Endothelial cell of umbilical vein (primary cell): ENCODE measurements at regions not wholly inside any gene's neighbourhood (a gene's known extent, or its start where the extent isn't known, plus 50 kb on each side); places are given as distances from the start of the nearest gene placed in this dataset.

Experiments
- BruUV-seq: library from RNA; stranded (reverse); fragments of 400-500 nt; replicated peaks from 2 replicates; lab custom pipeline; 2021; lab: Mats Ljungman, UMichigan
- CTCF ChIA-PET: fragments of 300-600, 350-600 bp; sonication (Branson Sonifier 250); formaldehyde crosslinking; loops from one replicate; lab custom pipeline; 2021; ENCODE audit warnings: antibody characterized with exemption, inconsistent platforms; lab: Charles Lee
- POLR2A ChIA-PET: fragments of 300-600, 350-600 bp; sonication (Branson Sonifier 250); formaldehyde crosslinking; loops from one replicate; lab custom pipeline; 2021; ENCODE audit warnings: antibody characterized with exemption, inconsistent platforms; lab: Charles Lee
- DNase-seq: peaks from one replicate; pipeline ENCODE4 v3.0.0-alpha.2; 2011; ENCODE audit warnings: low read depth, low spot score
- FAIRE-seq: peaks from 2 replicates; lab custom pipeline; 2011; peaks lifted over from hg19 to GRCh38; lab: Jason Lieb, UNC
- H2AFZ ChIP-seq: 2 replicates; pipeline ENCODE4 v1.6.0; 2012; ENCODE audit warnings: low read depth, low read length, control low read depth, inconsistent platforms
- H3K27ac ChIP-seq: 2 replicates; pipeline ENCODE4 v1.5.1; 2011; ENCODE audit warnings: low read depth, mild to moderate bottlenecking, control low read depth, low read length, moderate library complexity; ENCODE audit not compliant: insufficient read depth
- H3K27me3 ChIP-seq, 2 experiments: 2 replicates each; pipeline versions ENCODE4 v1.6.0 to v1.6.1; 2011; ENCODE audit warnings: low read length in 2 of 2, mixed read lengths in 1 of 2; ENCODE audit not compliant: control insufficient read depth in 2 of 2, insufficient read depth in 2 of 2
- H3K36me3 ChIP-seq, 2 experiments: 2 replicates in 1 of 2; 3 replicates in 1 of 2; pipeline ENCODE4 v1.5.1; 2011; ENCODE audit warnings: low read length in 2 of 2, mild to moderate bottlenecking in 1 of 2, moderate library complexity in 1 of 2; ENCODE audit not compliant: control insufficient read depth in 2 of 2, insufficient read depth in 2 of 2; ENCODE audit errors: extremely low read depth in 1 of 2
- H3K4me1 ChIP-seq: 3 replicates; pipeline ENCODE4 v1.5.1; 2011; ENCODE audit warnings: mild to moderate bottlenecking, low read length; ENCODE audit not compliant: control insufficient read depth, insufficient read depth; ENCODE audit errors: extremely low read depth
- H3K4me2 ChIP-seq: 2 replicates; pipeline ENCODE4 v1.6.1; 2011; ENCODE audit warnings: low read length, control low read depth, mixed read lengths; ENCODE audit not compliant: insufficient read depth
- H3K4me3 ChIP-seq, 3 experiments: fragments of 200-600 bp in 1 of 3; sonication (generic), shearing (Covaris generic) in 1 of 3; replicated peaks in 1 of 3; 2 replicates each; pipeline ENCODE4 v1.5.1; 2011 to 2016; ENCODE audit warnings: control low read depth in 3 of 3, low read length in 3 of 3, mild to moderate bottlenecking in 2 of 3, inconsistent platforms in 1 of 3, low read depth in 1 of 3, moderate library complexity in 1 of 3; ENCODE audit not compliant: insufficient read depth in 1 of 3
- H3K79me2 ChIP-seq: 2 replicates; pipeline ENCODE4 v1.6.0; 2012; ENCODE audit warnings: low read length, inconsistent platforms; ENCODE audit not compliant: control insufficient read depth, insufficient read depth
- H3K9ac ChIP-seq: replicated peaks from 2 replicates; pipeline ENCODE3; 2011; ENCODE audit warnings: low read length, control low read depth; ENCODE audit not compliant: insufficient read depth; ENCODE audit errors: extremely low read depth
- H3K9me1 ChIP-seq: replicated peaks from 3 replicates; pipeline ENCODE4 v1.6.0; 2011; ENCODE audit warnings: mild to moderate bottlenecking, low read length; ENCODE audit not compliant: control insufficient read depth, insufficient read depth; ENCODE audit errors: extremely low read depth
- H3K9me3 ChIP-seq: replicated peaks from 2 replicates; pipeline ENCODE4 v1.5.1; 2012; ENCODE audit warnings: low read length, inconsistent platforms; ENCODE audit not compliant: control insufficient read depth, insufficient read depth
- H4K20me1 ChIP-seq: replicated peaks from 2 replicates; pipeline ENCODE3; 2011; ENCODE audit warnings: mild to moderate bottlenecking, low read length; ENCODE audit not compliant: control insufficient read depth, insufficient read depth; ENCODE audit errors: extremely low read depth
- CTCF ChIP-seq, 2 donors: IDR thresholded peaks; 1 replicate in 1 of 2; 2 replicates in 1 of 2; pipeline ENCODE4 v1.5.1; 2011; ENCODE audit warnings: low read length in 2 of 2, mild to moderate bottlenecking in 2 of 2, moderate library complexity in 2 of 2, control low read depth in 1 of 2, inconsistent platforms in 1 of 2, low read depth in 1 of 2; ENCODE audit not compliant: insufficient read depth in 1 of 2; ENCODE audit errors: extremely low read depth in 1 of 2
- EZH2 ChIP-seq: IDR thresholded peaks from 2 replicates; pipeline ENCODE4 v1.6.1; 2012; ENCODE audit warnings: borderline replicate concordance, low read depth, mild to moderate bottlenecking, moderate library complexity, low read length, inconsistent platforms; ENCODE audit not compliant: severe bottlenecking
- FOS ChIP-seq: IDR thresholded peaks from 2 replicates; pipeline ENCODE4 v1.6.1; 2011; ENCODE audit warnings: mild to moderate bottlenecking, low read length, moderate library complexity, borderline replicate concordance; ENCODE audit not compliant: insufficient read depth
- JUN ChIP-seq: IDR thresholded peaks from 2 replicates; pipeline ENCODE4 v1.6.1; 2011; ENCODE audit warnings: borderline replicate concordance, low read depth; ENCODE audit not compliant: insufficient read length, insufficient read depth
- MAX ChIP-seq: IDR thresholded peaks from 2 replicates; pipeline ENCODE4 v1.6.1; 2011; ENCODE audit not compliant: insufficient read depth, insufficient read length
- POLR2A ChIP-seq: IDR thresholded peaks from 2 replicates; pipeline ENCODE4 v1.6.1; 2012; ENCODE audit warnings: low read depth, mild to moderate bottlenecking, control low read depth, low read length
- POLR2AphosphoS5 ChIP-seq: IDR thresholded peaks from 2 replicates; pipeline ENCODE4 v1.6.1; 2012; ENCODE audit warnings: low read depth, mild to moderate bottlenecking, control low read depth, low read length, moderate library complexity; ENCODE audit not compliant: insufficient read depth
- dilution Hi-C: fragments of 300-500 bp; cut with MboI; formaldehyde crosslinking; loops from one replicate; pipeline ENCODE4 v1.15.0; 2019; ENCODE audit warnings: low sequenced_read_pairs; ENCODE audit not compliant: extremely low pct_ligation_motif_present
- intact Hi-C: fragments of 100-400 bp; cut with micrococcal nuclease; formaldehyde crosslinking; loops from one replicate; pipeline ENCODE4 v1.10.0; 2022

- no peaks in the 10 kb centered on the region for H3K27me3 ChIP-seq
- no peak overlapping the region for H3K4me3 ChIP-seq
- no peak overlapping the region for H3K4me2 ChIP-seq
- H3K36me3 ChIP-seq, result no peaks in the 10 kb centered on the region
- no peak overlapping the region for H2AFZ ChIP-seq
- TF ChIP-seq FOS, result no peak
- TF ChIP-seq CTCF (IDR thresholded peaks at IDR 0.05; ENCODE audit: extremely low read depth in 1 of 2, insufficient read depth in 1 of 2, low read depth in 1 of 2, low read length in 2 of 2), result no peak
- TF ChIP-seq POLR2AphosphoS5, result no peak
- no peak for TF ChIP-seq EZH2
- no peak for TF ChIP-seq JUN
- no peak for TF ChIP-seq POLR2A
- TF ChIP-seq MAX, result no peak
- CTCF ChIA-PET, result no interaction called here
- POLR2A ChIA-PET, result no interaction called here
- H3K27ac ChIP-seq, result no peak overlapping the region
- no peak overlapping the region for H3K9ac ChIP-seq
- H3K4me1 ChIP-seq, result peaks cover 21% of the 10 kb centered on the region
- no peaks in the 10 kb centered on the region for H3K9me1 ChIP-seq
- no peak for FAIRE-seq
- dilution Hi-C loops (no loop called here), intact Hi-C loops (loop anchor here (5.0 to 10.0 kb wide), 3 partner anchors 156 to 317 kb away; partner anchors contain the start of gene AFDN)
- no TSS peak for BruUV-seq
- DNase-seq, result no peak
- no peaks in the 10 kb centered on the region for H4K20me1 ChIP-seq
- no peaks in the 10 kb centered on the region for H3K9me3 ChIP-seq
- H3K79me2 ChIP-seq, result no peaks in the 10 kb centered on the region
Observed at GRCh38 chr6:167541544-167541943, 216.7 kb downstream of the TTLL2 start.
